ENCODE measurements at regions not wholly inside any gene's neighbourhood (a gene's known extent, or its start where the extent isn't known, plus 50 kb on each side); places are given as distances from the start of the nearest gene placed in this dataset.

GRCh38 chr3:65020281-65021160 is 332.7 kb upstream of the ADAMTS9 start:
- DNase-seq: no peak
- Histone ChIP-seq H3K36me3 (peaks cover 0 to 8% (median 0%) of the 10 kb centered on the region in 3 donors), H3K4me3 (no peak overlapping the region), H3K27ac (no peak overlapping the region), H3K27me3 (no peaks in the 10 kb centered on the region), H3K9me3 (no peaks in the 10 kb centered on the region), H3K4me1 (no peaks in the 10 kb centered on the region)
- no peak for TF ChIP-seq CTCF (IDR thresholded peaks at IDR 0.05)
- intact Hi-C loops (cut with DNase I; ENCODE audit: low total_unique reads): no loop called here

GRCh38 chr3:65019443-65020055 is 331.7 kb upstream of the ADAMTS9 start:
- no peak overlapping the region for H3K27ac ChIP-seq
- H3K4me1 ChIP-seq: no peaks in the 10 kb centered on the region
- H3K36me3 ChIP-seq: peaks cover 0 to 8% (median 0%) of the 10 kb centered on the region in 3 donors
- no peak for DNase-seq
- no peaks in the 10 kb centered on the region for H3K27me3 ChIP-seq
- intact Hi-C loops (cut with DNase I; ENCODE audit: low total_unique reads): no loop called here
- TF ChIP-seq CTCF (IDR thresholded peaks at IDR 0.05): no peak
- no peaks in the 10 kb centered on the region for H3K9me3 ChIP-seq
- no peak overlapping the region for H3K4me3 ChIP-seq

- TF ChIP-seq CTCF (IDR thresholded peaks at IDR 0.05): no peak
- H3K27me3 ChIP-seq: no peaks in the 10 kb centered on the region
- no peaks in the 10 kb centered on the region for H3K4me1 ChIP-seq
- H3K27ac ChIP-seq: no peak overlapping the region
- no peak for DNase-seq
- intact Hi-C loops (cut with DNase I; ENCODE audit: low total_unique reads): no loop called here
- peaks cover 0 to 8% (median 0%) of the 10 kb centered on the region in 3 donors for H3K36me3 ChIP-seq
- H3K4me3 ChIP-seq: no peak overlapping the region
- H3K9me3 ChIP-seq: no peaks in the 10 kb centered on the region
These were observed 331.0 kb upstream of the ADAMTS9 start for GRCh38 chr3:65018801-65019200.

- DNase-seq: no peak
- Histone ChIP-seq H3K27me3 (no peaks in the 10 kb centered on the region), H3K36me3 (peaks cover 0 to under 1% (median 0%) of the 10 kb centered on the region in 3 donors), H3K4me1 (no peaks in the 10 kb centered on the region), H3K27ac (no peak overlapping the region), H3K4me3 (no peak overlapping the region), H3K9me3 (no peaks in the 10 kb centered on the region)
- no peak for TF ChIP-seq CTCF (IDR thresholded peaks at IDR 0.05)
- intact Hi-C loops (cut with DNase I; ENCODE audit: low total_unique reads): no loop called here
These were observed 329.6 kb upstream of the ADAMTS9 start for GRCh38 chr3:65017359-65017758.

GRCh38 chr3:65015711-65016110 is 327.9 kb upstream of the ADAMTS9 start:
- H3K9me3 ChIP-seq: no peaks in the 10 kb centered on the region
- H3K36me3 ChIP-seq: peaks cover 2 to 6% (median 2%) of the 10 kb centered on the region in 3 donors
- H3K27ac ChIP-seq: no peak overlapping the region
- TF ChIP-seq CTCF (IDR thresholded peaks at IDR 0.05): no peak
- DNase-seq: no peak
- no peaks in the 10 kb centered on the region for H3K27me3 ChIP-seq
- H3K4me1 ChIP-seq: no peaks in the 10 kb centered on the region
- no peak overlapping the region for H3K4me3 ChIP-seq
- intact Hi-C loops (cut with DNase I; ENCODE audit: low total_unique reads): no loop called here

Measured in tibial artery (tissue), 4 donors.